Smooth muscle cell (in vitro differentiated cells): ENCODE measurements at regions not wholly inside any gene's neighbourhood (a gene's known extent, or its start where the extent isn't known, plus 50 kb on each side); places are given as distances from the start of the nearest gene placed in this dataset.

Experiments
- DNase-seq: peaks from one replicate; lab custom pipeline; 2025; ENCODE audit not compliant: unreplicated experiment; lab: John Stamatoyannopoulos, UW
- H2AFZ ChIP-seq: fragments of 200-600 bp; sonication (generic); 2 replicates; pipeline ENCODE4 v1.6.0; 2016; ENCODE audit warnings: antibody characterized with exemption, low read depth, mild to moderate bottlenecking
- H3F3A ChIP-seq: fragments of 200-600 bp; sonication (generic); 2 replicates; pipeline ENCODE4 v1.6.0; 2017; ENCODE audit warnings: antibody characterized with exemption, low read depth
- H3K27ac ChIP-seq: fragments of 200-600 bp; sonication (generic); 2 replicates; pipeline ENCODE4 v1.5.1; 2016; ENCODE audit warnings: low read depth, mild to moderate bottlenecking
- H3K27me3 ChIP-seq: fragments of 200-600 bp; sonication (generic); 2 replicates; pipeline ENCODE4 v1.6.1; 2016; ENCODE audit warnings: low read depth, mild to moderate bottlenecking
- H3K36me3 ChIP-seq: fragments of 200-600 bp; sonication (generic); 2 replicates; pipeline ENCODE4 v1.5.1; 2016; ENCODE audit warnings: low read depth
- H3K4me1 ChIP-seq: fragments of 200-600 bp; sonication (generic); 2 replicates; pipeline ENCODE4 v1.5.1; 2016; ENCODE audit warnings: low read depth
- H3K4me2 ChIP-seq: fragments of 200-600 bp; sonication (generic); 2 replicates; pipeline ENCODE4 v1.6.0; 2016; ENCODE audit warnings: mild to moderate bottlenecking
- H3K4me3 ChIP-seq: fragments of 200-600 bp; sonication (generic); 2 replicates; pipeline ENCODE4 v1.5.1; 2016; ENCODE audit warnings: mild to moderate bottlenecking
- H3K79me2 ChIP-seq: fragments of 200-600 bp; sonication (generic); 2 replicates; pipeline ENCODE4 v1.6.0; 2016; ENCODE audit warnings: low read depth, mild to moderate bottlenecking
- H3K9ac ChIP-seq: fragments of 200-600 bp; sonication (generic); 2 replicates; pipeline ENCODE4 v1.6.0; 2016; ENCODE audit warnings: low read depth
- H3K9me3 ChIP-seq: fragments of 200-600 bp; sonication (generic); replicated peaks from 2 replicates; pipeline ENCODE4 v1.5.1; 2016; ENCODE audit warnings: low read depth
- H4K20me1 ChIP-seq: fragments of 200-600 bp; sonication (generic); 2 replicates; pipeline ENCODE4 v1.6.0; 2016; ENCODE audit warnings: low read depth
- WGBS: methylation state at CpG from one replicate; pipeline ENCODE4 v1.1.7; 2016; ENCODE audit warnings: low lambda C conversion rate; 5-methylcytosine and 5-hydroxymethylcytosine counted together
- TF ChIP-seq, protein P1 (sequence below): fragments of 200-600 bp; sonication (generic); IDR thresholded peaks from 2 replicates; pipeline ENCODE4 v1.5.1; 2017; ENCODE audit warnings: borderline replicate concordance, mild to moderate bottlenecking, antibody characterized with exemption; ENCODE audit not compliant: insufficient read depth, poor library complexity, severe bottlenecking

GRCh38 chr3:144032531-144033239 lies 61.1 kb downstream of the DIPK2A start:
- Histone ChIP-seq H4K20me1 (no peaks in the 10 kb centered on the region), H3K27me3 (no peaks in the 10 kb centered on the region), H3K9ac (no peak overlapping the region), H3K4me2 (peak overlapping the region; percentile 31), H3K36me3 (no peaks in the 10 kb centered on the region), H3K9me3 (no peaks in the 10 kb centered on the region), H3K27ac (no peak overlapping the region), H3F3A (no peaks in the 10 kb centered on the region), H2AFZ (no peak overlapping the region), H3K4me1 (peaks cover 4% of the 10 kb centered on the region), H3K4me3 (no peak overlapping the region), H3K79me2 (peaks cover 6% of the 10 kb centered on the region)
- 93% methylated on average over 5 of the region's 5 CpGs for WGBS
- TF ChIP-seq, protein P1, sequence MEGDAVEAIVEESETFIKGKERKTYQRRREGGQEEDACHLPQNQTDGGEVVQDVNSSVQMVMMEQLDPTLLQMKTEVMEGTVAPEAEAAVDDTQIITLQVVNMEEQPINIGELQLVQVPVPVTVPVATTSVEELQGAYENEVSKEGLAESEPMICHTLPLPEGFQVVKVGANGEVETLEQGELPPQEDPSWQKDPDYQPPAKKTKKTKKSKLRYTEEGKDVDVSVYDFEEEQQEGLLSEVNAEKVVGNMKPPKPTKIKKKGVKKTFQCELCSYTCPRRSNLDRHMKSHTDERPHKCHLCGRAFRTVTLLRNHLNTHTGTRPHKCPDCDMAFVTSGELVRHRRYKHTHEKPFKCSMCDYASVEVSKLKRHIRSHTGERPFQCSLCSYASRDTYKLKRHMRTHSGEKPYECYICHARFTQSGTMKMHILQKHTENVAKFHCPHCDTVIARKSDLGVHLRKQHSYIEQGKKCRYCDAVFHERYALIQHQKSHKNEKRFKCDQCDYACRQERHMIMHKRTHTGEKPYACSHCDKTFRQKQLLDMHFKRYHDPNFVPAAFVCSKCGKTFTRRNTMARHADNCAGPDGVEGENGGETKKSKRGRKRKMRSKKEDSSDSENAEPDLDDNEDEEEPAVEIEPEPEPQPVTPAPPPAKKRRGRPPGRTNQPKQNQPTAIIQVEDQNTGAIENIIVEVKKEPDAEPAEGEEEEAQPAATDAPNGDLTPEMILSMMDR, result no peak
- DNase-seq, result no peak

DNA sequence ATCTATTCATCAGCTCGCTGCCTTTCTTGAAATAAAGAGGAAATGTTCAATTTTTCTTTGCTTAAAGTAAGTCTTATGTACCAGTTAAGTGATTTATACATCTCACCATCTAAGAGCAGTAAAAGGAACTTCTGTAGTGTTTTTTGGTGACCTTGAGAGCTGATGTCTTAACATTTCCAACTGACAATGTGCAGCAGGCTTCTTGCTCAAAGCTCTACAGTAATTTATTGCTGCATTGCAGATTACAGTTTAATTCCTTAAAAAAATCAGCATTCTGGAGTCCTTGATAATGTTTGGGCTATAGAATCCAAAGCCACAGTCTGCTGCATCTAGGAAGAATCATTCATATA lies 61.6 kb downstream of the DIPK2A start:
- H3K27ac ChIP-seq, result no peak overlapping the region
- no peaks in the 10 kb centered on the region for H3K27me3 ChIP-seq
- peaks cover 4% of the 10 kb centered on the region for H3K4me1 ChIP-seq
- no peaks in the 10 kb centered on the region for H3F3A ChIP-seq
- no peaks in the 10 kb centered on the region for H3K36me3 ChIP-seq
- no peak for DNase-seq
- TF ChIP-seq, protein P1, result no peak
- H3K9ac ChIP-seq, result no peak overlapping the region
- H3K9me3 ChIP-seq, result no peaks in the 10 kb centered on the region
- peaks cover 6% of the 10 kb centered on the region for H3K79me2 ChIP-seq
- peak overlapping the region; percentile 31 for H3K4me2 ChIP-seq
- H2AFZ ChIP-seq, result no peak overlapping the region
- 59% methylated on average over 1 of the region's 1 CpG for WGBS
- H3K4me3 ChIP-seq, result no peak overlapping the region
- no peaks in the 10 kb centered on the region for H4K20me1 ChIP-seq

DNA sequence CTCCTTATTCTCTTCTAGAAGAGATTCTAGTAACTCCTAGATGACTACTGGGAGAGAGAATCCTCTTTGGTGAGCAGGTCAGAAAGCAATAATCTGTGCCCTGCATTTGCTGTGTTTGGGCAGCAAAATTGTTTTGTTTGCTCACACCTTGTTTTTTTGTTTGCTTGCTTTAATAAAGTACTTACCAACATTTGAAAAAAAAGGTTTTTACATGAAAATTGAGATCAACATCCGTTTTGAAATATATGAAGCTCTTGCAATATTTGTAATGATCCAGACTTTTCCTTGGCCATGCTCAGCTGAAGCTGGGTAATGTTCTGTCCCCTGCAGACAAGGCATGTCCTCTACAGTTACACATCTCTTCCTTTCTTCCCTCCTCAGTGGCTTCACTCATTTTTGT lies 62.2 kb downstream of the DIPK2A start:
- H3K27me3 ChIP-seq, result no peaks in the 10 kb centered on the region
- H3K27ac ChIP-seq, result no peak overlapping the region
- H3K79me2 ChIP-seq, result peaks cover 6% of the 10 kb centered on the region
- no peak overlapping the region for H3K9ac ChIP-seq
- H2AFZ ChIP-seq, result no peak overlapping the region
- 62% methylated on average over 1 of the region's 1 CpG for WGBS
- no peaks in the 10 kb centered on the region for H3K9me3 ChIP-seq
- H4K20me1 ChIP-seq, result no peaks in the 10 kb centered on the region
- TF ChIP-seq, protein P1, result no peak
- no peak for DNase-seq
- peaks cover 4% of the 10 kb centered on the region for H3K4me1 ChIP-seq
- no peak overlapping the region for H3K4me2 ChIP-seq
- H3K4me3 ChIP-seq, result no peak overlapping the region
- H3K36me3 ChIP-seq, result no peaks in the 10 kb centered on the region
- no peaks in the 10 kb centered on the region for H3F3A ChIP-seq

DNA sequence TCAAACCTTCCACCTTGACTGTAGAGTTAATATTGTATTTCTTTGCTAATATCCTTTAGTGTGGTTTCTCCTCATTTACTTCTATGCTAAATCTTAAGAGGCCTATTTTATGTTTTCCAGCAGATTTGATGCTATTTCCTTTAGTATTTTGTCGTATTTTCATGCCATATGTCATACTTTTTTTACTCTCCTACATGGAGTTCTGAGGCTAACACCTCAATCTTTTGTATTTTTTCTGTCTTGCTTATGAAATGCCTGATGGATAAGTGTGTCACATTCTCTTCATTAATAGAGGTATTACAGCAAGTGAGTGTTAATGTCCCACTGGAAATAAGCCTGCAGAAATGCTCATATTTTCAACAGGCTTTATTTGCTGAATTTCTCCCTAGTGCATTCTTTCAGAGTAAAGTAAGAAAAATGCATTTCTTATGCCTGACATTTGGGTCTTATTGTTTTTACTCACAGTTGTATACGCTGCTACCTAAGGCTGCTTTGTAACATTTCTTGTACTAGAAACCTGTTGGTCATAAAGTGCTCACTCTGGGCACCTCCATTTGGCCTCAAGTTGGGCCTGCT lies 63.2 kb downstream of the DIPK2A start:
- peaks cover 6% of the 10 kb centered on the region for H3K79me2 ChIP-seq
- DNase-seq, result no peak
- H3K36me3 ChIP-seq, result no peaks in the 10 kb centered on the region
- no peaks in the 10 kb centered on the region for H3F3A ChIP-seq
- TF ChIP-seq, protein P1, result no peak
- no peaks in the 10 kb centered on the region for H4K20me1 ChIP-seq
- peaks cover 4% of the 10 kb centered on the region for H3K4me1 ChIP-seq
- 95% methylated on average over 2 of the region's 2 CpGs for WGBS
- H3K9ac ChIP-seq, result no peak overlapping the region
- no peak overlapping the region for H3K4me3 ChIP-seq
- H3K9me3 ChIP-seq, result no peaks in the 10 kb centered on the region
- no peak overlapping the region for H3K27ac ChIP-seq
- H2AFZ ChIP-seq, result no peak overlapping the region
- H3K4me2 ChIP-seq, result no peak overlapping the region
- H3K27me3 ChIP-seq, result no peaks in the 10 kb centered on the region
